ENCODE measurements at regions not wholly inside any gene's neighbourhood (a gene's known extent, or its start where the extent isn't known, plus 50 kb on each side); places are given as distances from the start of the nearest gene placed in this dataset.
A peak's percentile ranks its signal among the peaks of the same experiment; 100 is the strongest.

- peak; percentile 13 to 39 (median 32) for TF ChIP-seq CTCF (IDR thresholded peaks at IDR 0.05)
- no peak for TF ChIP-seq POLR2A (IDR thresholded peaks at IDR 0.05)
These were observed 202.1 kb downstream of the RNF144A start for GRCh38 chr2:7119132-7119835.
